VCaP (cell line): ENCODE measurements at regions not wholly inside any gene's neighbourhood (a gene's known extent, or its start where the extent isn't known, plus 50 kb on each side); places are given as distances from the start of the nearest gene placed in this dataset.

Experiments
- H3K27ac ChIP-seq: fragments of 450-650 bp; 2 replicates; pipeline ENCODE4 v1.5.1; 2017
- CTCF ChIP-seq: fragments of 450-650 bp; conservative IDR thresholded peaks from 2 replicates; pipeline ENCODE4 v1.5.1; 2017; ENCODE audit warnings: mild to moderate bottlenecking, moderate library complexity

GRCh38 chr10:113348694-113349093 lies 204.2 kb upstream of the HABP2 start:
- no peak for TF ChIP-seq CTCF

GRCh38 chr10:113350311-113351040 lies 202.4 kb upstream of the HABP2 start:
- H3K27ac ChIP-seq = no peak overlapping the region
- TF ChIP-seq CTCF = no peak

More at GRCh38 chr10:113348694-113349093, 204.2 kb upstream of the HABP2 start:
- H3K27ac ChIP-seq = no peak overlapping the region

- TF ChIP-seq CTCF = no peak
- no peak overlapping the region for H3K27ac ChIP-seq
Measured at GRCh38 chr10:113354711-113355110, 198.1 kb upstream of the HABP2 start.

- no peak overlapping the region for H3K27ac ChIP-seq
- TF ChIP-seq CTCF = no peak
Measured at GRCh38 chr10:113356794-113357680, 195.8 kb upstream of the HABP2 start.

GRCh38 chr10:113357681-113358300 lies 195.1 kb upstream of the HABP2 start:
- TF ChIP-seq CTCF = no peak
- no peak overlapping the region for H3K27ac ChIP-seq

- TF ChIP-seq CTCF = no peak
Measured at GRCh38 chr10:113359655-113360054, 193.2 kb upstream of the HABP2 start.

GRCh38 chr10:113360870-113361269 lies 192.0 kb upstream of the HABP2 start:
- H3K27ac ChIP-seq = no peak overlapping the region
- TF ChIP-seq CTCF = no peak

More at GRCh38 chr10:113359655-113360054, 193.2 kb upstream of the HABP2 start:
- no peak overlapping the region for H3K27ac ChIP-seq
